ENCODE measurements at regions not wholly inside any gene's neighbourhood (a gene's known extent, or its start where the extent isn't known, plus 50 kb on each side); places are given as distances from the start of the nearest gene placed in this dataset.

GRCh38 chr12:127690161-127690560 is 576.8 kb upstream of the TMEM132C start:
- TF ChIP-seq CTCF (conservative IDR thresholded peaks at IDR 0.05; ENCODE audit: low read depth in 2 of 2), result peak in 1 of 2 experiments; percentile 61; a peak in 3 of 4 replicates
- no peak for TF ChIP-seq ZNF331 (CRISPR knock-in tag; IDR thresholded peaks at IDR 0.05; ENCODE audit: low read depth)
- no peak for TF ChIP-seq POLR2AphosphoS5 (IDR thresholded peaks at IDR 0.05; ENCODE audit: low read depth)
- TF ChIP-seq, protein P1, sequence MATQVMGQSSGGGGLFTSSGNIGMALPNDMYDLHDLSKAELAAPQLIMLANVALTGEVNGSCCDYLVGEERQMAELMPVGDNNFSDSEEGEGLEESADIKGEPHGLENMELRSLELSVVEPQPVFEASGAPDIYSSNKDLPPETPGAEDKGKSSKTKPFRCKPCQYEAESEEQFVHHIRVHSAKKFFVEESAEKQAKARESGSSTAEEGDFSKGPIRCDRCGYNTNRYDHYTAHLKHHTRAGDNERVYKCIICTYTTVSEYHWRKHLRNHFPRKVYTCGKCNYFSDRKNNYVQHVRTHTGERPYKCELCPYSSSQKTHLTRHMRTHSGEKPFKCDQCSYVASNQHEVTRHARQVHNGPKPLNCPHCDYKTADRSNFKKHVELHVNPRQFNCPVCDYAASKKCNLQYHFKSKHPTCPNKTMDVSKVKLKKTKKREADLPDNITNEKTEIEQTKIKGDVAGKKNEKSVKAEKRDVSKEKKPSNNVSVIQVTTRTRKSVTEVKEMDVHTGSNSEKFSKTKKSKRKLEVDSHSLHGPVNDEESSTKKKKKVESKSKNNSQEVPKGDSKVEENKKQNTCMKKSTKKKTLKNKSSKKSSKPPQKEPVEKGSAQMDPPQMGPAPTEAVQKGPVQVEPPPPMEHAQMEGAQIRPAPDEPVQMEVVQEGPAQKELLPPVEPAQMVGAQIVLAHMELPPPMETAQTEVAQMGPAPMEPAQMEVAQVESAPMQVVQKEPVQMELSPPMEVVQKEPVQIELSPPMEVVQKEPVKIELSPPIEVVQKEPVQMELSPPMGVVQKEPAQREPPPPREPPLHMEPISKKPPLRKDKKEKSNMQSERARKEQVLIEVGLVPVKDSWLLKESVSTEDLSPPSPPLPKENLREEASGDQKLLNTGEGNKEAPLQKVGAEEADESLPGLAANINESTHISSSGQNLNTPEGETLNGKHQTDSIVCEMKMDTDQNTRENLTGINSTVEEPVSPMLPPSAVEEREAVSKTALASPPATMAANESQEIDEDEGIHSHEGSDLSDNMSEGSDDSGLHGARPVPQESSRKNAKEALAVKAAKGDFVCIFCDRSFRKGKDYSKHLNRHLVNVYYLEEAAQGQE (IDR thresholded peaks at IDR 0.05; ENCODE audit: unreplicated experiment), result no peak
- TF ChIP-seq EZH2 (IDR thresholded peaks at IDR 0.05; ENCODE audit: low read depth, unreplicated experiment), result no peak
- no peak for TF ChIP-seq EZH2phosphoT487 (IDR thresholded peaks at IDR 0.05; ENCODE audit: unreplicated experiment)
- TF ChIP-seq CREB1 (CRISPR knock-in tag; IDR thresholded peaks at IDR 0.05; ENCODE audit: low read depth), result no peak
- TF ChIP-seq ETS1 (IDR thresholded peaks at IDR 0.05), result no peak
- no peak for TF ChIP-seq ZNF114 (CRISPR knock-in tag; IDR thresholded peaks at IDR 0.05)
- TF ChIP-seq STAT1 (IDR thresholded peaks at IDR 0.05; ENCODE audit: unreplicated experiment), result no peak
- TF ChIP-seq JUNB (IDR thresholded peaks at IDR 0.05; ENCODE audit: unreplicated experiment), result no peak
- TF ChIP-seq NANOG (IDR thresholded peaks at IDR 0.05; ENCODE audit: borderline replicate concordance), result no peak
